K562 (cell line): ENCODE measurements at regions not wholly inside any gene's neighbourhood (a gene's known extent, or its start where the extent isn't known, plus 50 kb on each side); places are given as distances from the start of the nearest gene placed in this dataset.

Experiments used
- ATAC-seq: fragments of 200-7000 bp; cut with Tn5 transposase; 3 replicates; pipeline ENCODE4 v1.9.1; 2020; ENCODE audit warnings: moderate library complexity
- BruUV-seq: library from RNA; stranded (reverse); fragments of 400-500 nt; replicated peaks from 2 replicates; lab custom pipeline; 2021; lab: Mats Ljungman, UMichigan
- CTCF ChIA-PET: fragments of 300-600 bp; formaldehyde crosslinking; extraction: SDS; loops from one replicate; lab custom pipeline; 2021; ENCODE audit warnings: low intra/inter-chr PET ratio; lab: Yijun Ruan, JAX
- POLR2A ChIA-PET: fragments of 300-600, 350-650 bp; sonication (Branson Sonifier 250); formaldehyde crosslinking; extraction: SDS; loops from one replicate; lab custom pipeline; 2021; ENCODE audit warnings: antibody characterized with exemption, inconsistent platforms; lab: Yijun Ruan, JAX
- DNase-seq, 4 experiments: peaks; one replicate each; pipeline versions ENCODE4 v3.0.0 to v3.0.0-alpha.2; 2011 to 2018; ENCODE audit warnings: low spot score in 3 of 4, mixed read lengths in 3 of 4; ENCODE audit errors: extremely low read depth in 1 of 4
- FAIRE-seq: peaks from 2 replicates; lab custom pipeline; 2011; peaks lifted over from hg19 to GRCh38; lab: Jason Lieb, UNC
- H2AFZ ChIP-seq: 2 replicates; pipeline ENCODE4 v1.6.0; 2011; ENCODE audit warnings: low read depth, low read length, control low read depth, inconsistent platforms
- H3K27ac ChIP-seq: fragments of 200-600 bp; 3 replicates; pipeline ENCODE4 v1.8.0; 2011; ENCODE audit warnings: low read depth, mild to moderate bottlenecking, control low read depth, inconsistent platforms, low read length, moderate library complexity, mixed read lengths; ENCODE audit errors: extremely low read depth
- H3K27me3 ChIP-seq, 2 experiments: fragments of 300-600 bp in 1 of 2; 2 replicates in 1 of 2; 3 replicates in 1 of 2; pipeline versions ENCODE4 v1.6.0 to v1.8.0; 2011; ENCODE audit warnings: inconsistent platforms in 2 of 2, low read length in 2 of 2, mild to moderate bottlenecking in 1 of 2, mixed read lengths in 1 of 2, moderate library complexity in 1 of 2; ENCODE audit not compliant: control insufficient read depth in 2 of 2, insufficient read depth in 2 of 2
- H3K36me3 ChIP-seq: fragments of 300-600 bp; 3 replicates; pipeline ENCODE4 v1.8.0; 2011; ENCODE audit warnings: mild to moderate bottlenecking, low read length, inconsistent platforms; ENCODE audit not compliant: control insufficient read depth, insufficient read depth
- H3K4me1 ChIP-seq, 2 experiments: fragments of 200-600 bp in 1 of 2; replicated peaks in 1 of 2; 2 replicates in 1 of 2; 3 replicates in 1 of 2; pipeline versions ENCODE4 v1.5.1 to v1.8.0; 2011; ENCODE audit warnings: inconsistent platforms in 2 of 2, low read length in 2 of 2, mild to moderate bottlenecking in 1 of 2, mixed read lengths in 1 of 2, moderate library complexity in 1 of 2; ENCODE audit not compliant: control insufficient read depth in 2 of 2, insufficient read depth in 2 of 2
- H3K4me2 ChIP-seq: 2 replicates; pipeline ENCODE4 v1.6.1; 2011; ENCODE audit warnings: low read length, control low read depth, inconsistent platforms, mixed read lengths; ENCODE audit not compliant: insufficient read depth
- H3K4me3 ChIP-seq: fragments of 200-600 bp; sonication (generic), shearing (Covaris generic); 2 replicates; pipeline ENCODE4 v1.5.1; 2016; ENCODE audit warnings: control low read depth, inconsistent platforms
- H3K79me2 ChIP-seq: fragments of 200-600 bp; 3 replicates; pipeline ENCODE4 v1.8.0; 2011; ENCODE audit warnings: low read length, inconsistent platforms; ENCODE audit not compliant: control insufficient read depth, insufficient read depth
- H3K9ac ChIP-seq, 2 experiments: 2 replicates each; pipeline versions ENCODE4 v1.6.0 to v1.6.1; 2011; ENCODE audit warnings: low read depth in 2 of 2, low read length in 2 of 2, control low read depth in 1 of 2, inconsistent platforms in 1 of 2, mild to moderate bottlenecking in 1 of 2, mixed read lengths in 1 of 2; ENCODE audit not compliant: insufficient read depth in 1 of 2
- H3K9me1 ChIP-seq: one replicate; pipeline ENCODE4 v1.6.0; 2011; ENCODE audit warnings: inconsistent platforms, mild to moderate bottlenecking, low read length, moderate library complexity; ENCODE audit not compliant: control insufficient read depth, insufficient read depth
- H3K9me3 ChIP-seq: replicated peaks from 2 replicates; pipeline ENCODE4 v1.5.1; 2011; ENCODE audit warnings: low read depth, low read length, inconsistent platforms; ENCODE audit not compliant: control insufficient read depth, insufficient read depth
- H4K20me1 ChIP-seq: replicated peaks from 2 replicates; pipeline ENCODE4 v1.6.1; 2011; ENCODE audit warnings: low read length, inconsistent platforms, mixed read lengths; ENCODE audit not compliant: control insufficient read depth, insufficient read depth
- BCOR ChIP-seq: fragments of 450-650 bp; IDR thresholded peaks from 2 replicates; pipeline ENCODE4 v1.6.1; 2016
- CEBPG ChIP-seq, 3 experiments: fragments of 200-800 bp in 1 of 3; sonication (Bioruptor generic) in 1 of 3; sonication (generic) in 1 of 3; formaldehyde crosslinking in 1 of 3; IDR thresholded peaks in 2 of 3; conservative IDR thresholded peaks in 1 of 3; 2 replicates each; pipeline versions ENCODE4 v1.6.1 to v1.8.0; 2016 to 2022; ENCODE audit warnings: missing compliant biosample characterization in 2 of 3, missing genetic modification characterization in 2 of 3, mild to moderate bottlenecking in 1 of 3, missing genetic modification reagents in 1 of 3
- FOXM1 ChIP-seq, 2 experiments: fragments of 450-650 bp in 1 of 2; sonication (generic) in 1 of 2; formaldehyde crosslinking in 1 of 2; IDR thresholded peaks; 2 replicates each; pipeline versions ENCODE4 v1.6.1 to v1.9.0; 2017 to 2022; ENCODE audit warnings: low read depth in 2 of 2, mild to moderate bottlenecking in 2 of 2, missing genetic modification reagents in 1 of 2, moderate library complexity in 1 of 2
- HCFC1 ChIP-seq: IDR thresholded peaks from 2 replicates; pipeline ENCODE4 v1.6.1; 2012; ENCODE audit warnings: low read depth, low read length, improper control_type of control experiment
- ILF3 ChIP-seq: fragments of 450-650 bp; IDR thresholded peaks from 2 replicates; pipeline ENCODE4 v1.6.1; 2018; ENCODE audit warnings: antibody characterized with exemption, mild to moderate bottlenecking, moderate library complexity, borderline replicate concordance
- KLF1 ChIP-seq: fragments of 450-650 bp; IDR thresholded peaks from 2 replicates; pipeline ENCODE4 v1.6.1; 2016; ENCODE audit warnings: missing genetic modification characterization, missing compliant biosample characterization
- NFXL1 ChIP-seq: fragments of 450-650 bp; formaldehyde crosslinking; IDR thresholded peaks from 2 replicates; pipeline ENCODE4 v1.4.0; 2021; ENCODE audit warnings: mild to moderate bottlenecking
- PTTG1 ChIP-seq: fragments of 450-650 bp; IDR thresholded peaks from 2 replicates; pipeline ENCODE4 v1.6.1; 2016; ENCODE audit warnings: low read depth, mild to moderate bottlenecking, missing genetic modification characterization, missing compliant biosample characterization
- SMARCB1 ChIP-seq: IDR thresholded peaks from 2 replicates; pipeline ENCODE4 v1.6.1; 2011; ENCODE audit warnings: improper control_type of control experiment, low read depth; ENCODE audit not compliant: insufficient read length
- TCFL5 ChIP-seq: fragments of 250-450 bp; sonication (Bioruptor Pico); conservative IDR thresholded peaks from 2 replicates; pipeline ENCODE4 v1.6.1; 2021; ENCODE audit warnings: mild to moderate bottlenecking, moderate library complexity, matching md5 sums
- in situ Hi-C: fragments of 300-500 bp; cut with MboI; formaldehyde crosslinking; loops from 4 replicates; pipeline ENCODE4 v1.15.0; 2018; ENCODE audit warnings: inconsistent platforms, mixed read lengths
- intact Hi-C: fragments of 100-400 bp; cut with micrococcal nuclease; formaldehyde crosslinking; loops from 2 replicates; pipeline ENCODE4 v1.14.2; 2022
- TF ChIP-seq, protein P1 (sequence below), 2 experiments: fragments of 450-650 bp; IDR thresholded peaks; 2 replicates each; pipeline ENCODE4 v1.6.1; 2016

DNA sequence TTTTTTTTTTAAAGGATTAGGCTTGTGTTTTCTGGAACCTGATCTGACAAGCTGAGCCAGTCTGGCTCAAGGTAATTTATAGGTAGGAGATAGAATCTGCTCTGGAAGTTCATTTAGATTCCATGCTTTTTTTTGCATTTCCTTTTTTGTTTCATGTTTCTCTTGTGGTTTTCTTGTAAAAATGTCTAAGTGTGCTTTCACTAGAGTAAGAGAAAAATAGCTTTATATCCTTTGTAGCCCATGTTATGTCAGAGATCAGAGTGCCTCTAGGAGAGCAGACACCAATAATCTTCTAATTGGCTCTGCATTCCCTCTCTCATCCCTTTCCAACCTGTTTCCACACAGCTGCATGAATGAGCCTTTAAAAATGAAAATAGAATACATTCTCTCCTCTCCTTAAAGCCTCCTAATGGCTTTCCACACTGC, 389.8 kb upstream of the KCNMB2 start (continued):
- no peak for TF ChIP-seq FOXM1 (IDR thresholded peaks at IDR 0.05; ENCODE audit: low read depth)
- no peak for TF ChIP-seq FOXM1 (CRISPR knock-in tag; IDR thresholded peaks at IDR 0.05; ENCODE audit: low read depth)

DNA sequence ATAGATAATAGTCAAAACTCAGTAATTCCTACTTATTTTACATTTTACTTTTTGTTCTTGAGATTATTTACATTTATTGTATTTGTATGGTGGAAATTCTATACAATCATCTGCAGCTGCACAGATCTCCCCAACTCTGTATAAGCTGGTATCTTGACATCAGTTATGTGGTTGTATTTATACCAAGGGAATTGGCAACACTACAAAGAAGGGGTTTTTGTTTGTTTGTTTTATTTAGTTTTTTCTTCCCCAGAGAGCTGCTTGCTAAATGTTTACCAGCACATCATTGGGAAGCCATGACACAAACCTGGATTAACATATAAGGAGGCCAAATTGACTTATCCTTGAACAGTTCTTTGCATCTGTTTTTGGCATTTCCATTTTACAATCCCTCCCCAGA, 389.2 kb upstream of the KCNMB2 start:
- Histone ChIP-seq H3K27ac (no peak overlapping the region), H2AFZ (no peak overlapping the region), H3K9me3 (no peaks in the 10 kb centered on the region), H3K9ac (no peak overlapping the region), H3K36me3 (no peaks in the 10 kb centered on the region), H3K27me3 (no peaks in the 10 kb centered on the region), H3K4me2 (no peak overlapping the region), H4K20me1 (no peaks in the 10 kb centered on the region), H3K4me1 (no peaks in the 10 kb centered on the region), H3K79me2 (no peaks in the 10 kb centered on the region), H3K4me3 (no peak overlapping the region), H3K9me1 (no peaks in the 10 kb centered on the region)
- no peak for ATAC-seq
- in situ Hi-C loops (no loop called here), intact Hi-C loops (no loop called here)
- TF ChIP-seq KLF1 (tag): no peak
- TF ChIP-seq SMARCB1: no peak
- TF ChIP-seq HCFC1: no peak
- TF ChIP-seq PTTG1 (tag): no peak
- no peak for TF ChIP-seq TCFL5 (CRISPR knock-in tag)
- no peak for TF ChIP-seq NFXL1 (CRISPR knock-in tag)
- TF ChIP-seq BCOR: no peak
- TF ChIP-seq ILF3: no peak
- TF ChIP-seq CEBPG (CRISPR knock-in tag; IDR thresholded peaks at IDR 0.05): no peak
- no peak for TF ChIP-seq CEBPG (tag; conservative IDR thresholded peaks at IDR 0.05 in 1 of 2, IDR thresholded peaks at IDR 0.05 in 1 of 2)
- TF ChIP-seq, protein P1, sequence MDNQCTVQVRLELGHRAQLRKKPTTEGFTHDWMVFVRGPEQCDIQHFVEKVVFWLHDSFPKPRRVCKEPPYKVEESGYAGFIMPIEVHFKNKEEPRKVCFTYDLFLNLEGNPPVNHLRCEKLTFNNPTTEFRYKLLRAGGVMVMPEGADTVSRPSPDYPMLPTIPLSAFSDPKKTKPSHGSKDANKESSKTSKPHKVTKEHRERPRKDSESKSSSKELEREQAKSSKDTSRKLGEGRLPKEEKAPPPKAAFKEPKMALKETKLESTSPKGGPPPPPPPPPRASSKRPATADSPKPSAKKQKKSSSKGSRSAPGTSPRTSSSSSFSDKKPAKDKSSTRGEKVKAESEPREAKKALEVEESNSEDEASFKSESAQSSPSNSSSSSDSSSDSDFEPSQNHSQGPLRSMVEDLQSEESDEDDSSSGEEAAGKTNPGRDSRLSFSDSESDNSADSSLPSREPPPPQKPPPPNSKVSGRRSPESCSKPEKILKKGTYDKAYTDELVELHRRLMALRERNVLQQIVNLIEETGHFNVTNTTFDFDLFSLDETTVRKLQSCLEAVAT (IDR thresholded peaks at IDR 0.05): no peak
- no peak for FAIRE-seq
- CTCF ChIA-PET: no interaction called here
- BruUV-seq: no TSS peak
- DNase-seq: no peak
- POLR2A ChIA-PET: interaction anchor here (1.9 kb wide), 1 partner anchor 23 kb away, joined by 6 read pairs; no protein-coding TSS in a partner anchor
